C4-2B (cell line): ENCODE measurements at regions not wholly inside any gene's neighbourhood (a gene's known extent, or its start where the extent isn't known, plus 50 kb on each side); places are given as distances from the start of the nearest gene placed in this dataset.

ENCODE experiments used
- H3K27ac ChIP-seq: fragments of 450-650 bp; 2 replicates; pipeline ENCODE4 v1.5.1; 2017
- CTCF ChIP-seq: fragments of 450-650 bp; conservative IDR thresholded peaks from 2 replicates; pipeline ENCODE4 v1.5.1; 2017; ENCODE audit warnings: mild to moderate bottlenecking
- ZFX ChIP-seq: fragments of 450-650 bp; IDR thresholded peaks from 2 replicates; pipeline ENCODE4 v1.6.1; 2017

GRCh38 chr20:39268491-39268951 lies 306.4 kb downstream of the DHX35 start:
- H3K27ac ChIP-seq: no peak overlapping the region
- TF ChIP-seq ZFX (no peak), CTCF (no peak)

- TF ChIP-seq CTCF (no peak), ZFX (no peak)
- no peak overlapping the region for H3K27ac ChIP-seq
Observed at GRCh38 chr20:39266989-39267388, 304.8 kb downstream of the DHX35 start.

- TF ChIP-seq CTCF: peak; percentile 96
- TF ChIP-seq ZFX: no peak
- H3K27ac ChIP-seq: no peak overlapping the region
Observed at GRCh38 chr20:39264506-39265172, 302.5 kb downstream of the DHX35 start.

GRCh38 chr20:39263076-39263475 lies 300.9 kb downstream of the DHX35 start:
- TF ChIP-seq CTCF (no peak), ZFX (no peak)
- H3K27ac ChIP-seq: no peak overlapping the region

GRCh38 chr20:39259808-39260207 lies 297.7 kb downstream of the DHX35 start:
- H3K27ac ChIP-seq: no peak overlapping the region
- TF ChIP-seq ZFX: no peak
- no peak for TF ChIP-seq CTCF

- no peak overlapping the region for H3K27ac ChIP-seq
- TF ChIP-seq CTCF (no peak), ZFX (no peak)
Observed at GRCh38 chr20:39259010-39259803, 297.1 kb downstream of the DHX35 start.

GRCh38 chr20:39258253-39258652 lies 296.1 kb downstream of the DHX35 start:
- no peak overlapping the region for H3K27ac ChIP-seq
- TF ChIP-seq ZFX (no peak), CTCF (no peak)
